ENCODE measurements at regions not wholly inside any gene's neighbourhood (a gene's known extent, or its start where the extent isn't known, plus 50 kb on each side); places are given as distances from the start of the nearest gene placed in this dataset.

- Histone ChIP-seq H3K9me3 (ENCODE audit: severe bottlenecking) (no peaks in the 10 kb centered on the region), H3K36me3 (ENCODE audit: low read depth) (no peaks in the 10 kb centered on the region), H3K27ac (ENCODE audit: poor library complexity, severe bottlenecking) (no peak overlapping the region), H3K4me3 (ENCODE audit: severe bottlenecking) (no peak overlapping the region), H3K27me3 (ENCODE audit: insufficient read depth, poor library complexity, severe bottlenecking) (no peaks in the 10 kb centered on the region), H3K4me1 (ENCODE audit: insufficient read depth, poor library complexity, severe bottlenecking) (no peaks in the 10 kb centered on the region)
- ATAC-seq (ENCODE audit: low read depth) (no peak), DNase-seq (ENCODE audit: low spot score) (no peak)
- TF ChIP-seq, protein P1, sequence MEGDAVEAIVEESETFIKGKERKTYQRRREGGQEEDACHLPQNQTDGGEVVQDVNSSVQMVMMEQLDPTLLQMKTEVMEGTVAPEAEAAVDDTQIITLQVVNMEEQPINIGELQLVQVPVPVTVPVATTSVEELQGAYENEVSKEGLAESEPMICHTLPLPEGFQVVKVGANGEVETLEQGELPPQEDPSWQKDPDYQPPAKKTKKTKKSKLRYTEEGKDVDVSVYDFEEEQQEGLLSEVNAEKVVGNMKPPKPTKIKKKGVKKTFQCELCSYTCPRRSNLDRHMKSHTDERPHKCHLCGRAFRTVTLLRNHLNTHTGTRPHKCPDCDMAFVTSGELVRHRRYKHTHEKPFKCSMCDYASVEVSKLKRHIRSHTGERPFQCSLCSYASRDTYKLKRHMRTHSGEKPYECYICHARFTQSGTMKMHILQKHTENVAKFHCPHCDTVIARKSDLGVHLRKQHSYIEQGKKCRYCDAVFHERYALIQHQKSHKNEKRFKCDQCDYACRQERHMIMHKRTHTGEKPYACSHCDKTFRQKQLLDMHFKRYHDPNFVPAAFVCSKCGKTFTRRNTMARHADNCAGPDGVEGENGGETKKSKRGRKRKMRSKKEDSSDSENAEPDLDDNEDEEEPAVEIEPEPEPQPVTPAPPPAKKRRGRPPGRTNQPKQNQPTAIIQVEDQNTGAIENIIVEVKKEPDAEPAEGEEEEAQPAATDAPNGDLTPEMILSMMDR (IDR thresholded peaks at IDR 0.05; ENCODE audit: poor library complexity, severe bottlenecking) = no peak
Measured at GRCh38 chrX:5702890-5703289, 525.8 kb downstream of the NLGN4X start.

GRCh38 chrX:5695971-5696370 is 532.7 kb downstream of the NLGN4X start:
- ATAC-seq (ENCODE audit: low read depth) (no peak), DNase-seq (ENCODE audit: low spot score) (no peak)
- TF ChIP-seq, protein P1 (IDR thresholded peaks at IDR 0.05; ENCODE audit: poor library complexity, severe bottlenecking) = no peak
- Histone ChIP-seq H3K27ac (ENCODE audit: poor library complexity, severe bottlenecking) (no peak overlapping the region), H3K4me3 (ENCODE audit: severe bottlenecking) (no peak overlapping the region), H3K9me3 (ENCODE audit: severe bottlenecking) (no peaks in the 10 kb centered on the region), H3K27me3 (ENCODE audit: insufficient read depth, poor library complexity, severe bottlenecking) (no peaks in the 10 kb centered on the region), H3K4me1 (ENCODE audit: insufficient read depth, poor library complexity, severe bottlenecking) (no peaks in the 10 kb centered on the region), H3K36me3 (ENCODE audit: low read depth) (no peaks in the 10 kb centered on the region)

- TF ChIP-seq, protein P1 (IDR thresholded peaks at IDR 0.05; ENCODE audit: poor library complexity, severe bottlenecking) = no peak
- Histone ChIP-seq H3K4me3 (ENCODE audit: severe bottlenecking) (no peak overlapping the region), H3K27me3 (ENCODE audit: insufficient read depth, poor library complexity, severe bottlenecking) (no peaks in the 10 kb centered on the region), H3K36me3 (ENCODE audit: low read depth) (no peaks in the 10 kb centered on the region), H3K27ac (ENCODE audit: poor library complexity, severe bottlenecking) (no peak overlapping the region), H3K4me1 (ENCODE audit: insufficient read depth, poor library complexity, severe bottlenecking) (no peaks in the 10 kb centered on the region), H3K9me3 (ENCODE audit: severe bottlenecking) (no peaks in the 10 kb centered on the region)
- DNase-seq (ENCODE audit: low spot score) = no peak
- no peak for ATAC-seq (ENCODE audit: low read depth)
Measured at GRCh38 chrX:5683996-5684395, 544.7 kb downstream of the NLGN4X start.

GRCh38 chrX:5681159-5681558 is 547.5 kb downstream of the NLGN4X start:
- DNase-seq (ENCODE audit: low spot score) (no peak), ATAC-seq (ENCODE audit: low read depth) (no peak)
- Histone ChIP-seq H3K36me3 (ENCODE audit: low read depth) (no peaks in the 10 kb centered on the region), H3K4me3 (ENCODE audit: severe bottlenecking) (no peak overlapping the region), H3K27ac (ENCODE audit: poor library complexity, severe bottlenecking) (no peak overlapping the region), H3K9me3 (ENCODE audit: severe bottlenecking) (no peaks in the 10 kb centered on the region), H3K4me1 (ENCODE audit: insufficient read depth, poor library complexity, severe bottlenecking) (no peaks in the 10 kb centered on the region), H3K27me3 (ENCODE audit: insufficient read depth, poor library complexity, severe bottlenecking) (no peaks in the 10 kb centered on the region)
- TF ChIP-seq, protein P1 (IDR thresholded peaks at IDR 0.05; ENCODE audit: poor library complexity, severe bottlenecking) = peak; percentile 31

GRCh38 chrX:5674036-5674435 is 554.6 kb downstream of the NLGN4X start:
- no peaks in the 10 kb centered on the region for H3K27me3 ChIP-seq (ENCODE audit: insufficient read depth, poor library complexity, severe bottlenecking)
- ATAC-seq (ENCODE audit: low read depth) = no peak
- H3K27ac ChIP-seq (ENCODE audit: poor library complexity, severe bottlenecking) = no peak overlapping the region
- DNase-seq (ENCODE audit: low spot score) = no peak
- TF ChIP-seq, protein P1 (IDR thresholded peaks at IDR 0.05; ENCODE audit: poor library complexity, severe bottlenecking) = no peak
- no peaks in the 10 kb centered on the region for H3K36me3 ChIP-seq (ENCODE audit: low read depth)
- no peaks in the 10 kb centered on the region for H3K9me3 ChIP-seq (ENCODE audit: severe bottlenecking)
- no peaks in the 10 kb centered on the region for H3K4me1 ChIP-seq (ENCODE audit: insufficient read depth, poor library complexity, severe bottlenecking)
- H3K4me3 ChIP-seq (ENCODE audit: severe bottlenecking) = no peak overlapping the region

Data from RWPE2 (cell line).